HG03066 (cell line): ENCODE measurements at regions not wholly inside any gene's neighbourhood (a gene's known extent, or its start where the extent isn't known, plus 50 kb on each side); places are given as distances from the start of the nearest gene placed in this dataset.

Experiments
- ATAC-seq: cut with Tn5 transposase; IDR thresholded peaks from one replicate; pipeline ENCODE4 v1.9.1; 2021; ENCODE audit warnings: low read depth; ENCODE audit not compliant: unreplicated experiment

GRCh38 chr6:71395731-71396409 lies 107.3 kb downstream of the OGFRL1 start:
- ATAC-seq: no peak

GRCh38 chr6:71396410-71396801 lies 107.8 kb downstream of the OGFRL1 start:
- peak; percentile 67 for ATAC-seq

- ATAC-seq: no peak
Measured at GRCh38 chr6:71399279-71399678, 110.7 kb downstream of the OGFRL1 start.

- no peak for ATAC-seq
Measured at GRCh38 chr6:71400852-71401251, 112.2 kb downstream of the OGFRL1 start.

- no peak for ATAC-seq
Measured at GRCh38 chr6:71402096-71402495, 113.5 kb downstream of the OGFRL1 start.

GRCh38 chr6:71403422-71404134 lies 115.0 kb downstream of the OGFRL1 start:
- ATAC-seq: no peak

- ATAC-seq: no peak
Measured at GRCh38 chr6:71404145-71404966, 115.7 kb downstream of the OGFRL1 start.

GRCh38 chr6:71404967-71405278 lies 116.3 kb downstream of the OGFRL1 start:
- no peak for ATAC-seq

- ATAC-seq: no peak
Measured at GRCh38 chr6:71405416-71405815, 116.8 kb downstream of the OGFRL1 start.

- ATAC-seq: no peak
Measured at GRCh38 chr6:71406865-71407860, 118.6 kb downstream of the OGFRL1 start.

- ATAC-seq: no peak
Measured at GRCh38 chr6:71408787-71409723, 120.4 kb downstream of the OGFRL1 start.

GRCh38 chr6:71410164-71410566 lies 121.6 kb downstream of the OGFRL1 start:
- ATAC-seq: no peak

GRCh38 chr6:71410681-71411080 lies 122.1 kb downstream of the OGFRL1 start:
- ATAC-seq: no peak

- no peak for ATAC-seq
Measured at GRCh38 chr6:71411882-71412281, 123.3 kb downstream of the OGFRL1 start.

- no peak for ATAC-seq
Measured at GRCh38 chr6:71412559-71413140, 124.0 kb downstream of the OGFRL1 start.

- no peak for ATAC-seq
Measured at GRCh38 chr6:71414486-71414885, 125.9 kb downstream of the OGFRL1 start.

GRCh38 chr6:71419217-71420094 lies 130.8 kb downstream of the OGFRL1 start:
- no peak for ATAC-seq

GRCh38 chr6:71420095-71420692 lies 131.6 kb downstream of the OGFRL1 start:
- ATAC-seq: peak; percentile 45
